K562 (cell line): ENCODE measurements at regions not wholly inside any gene's neighbourhood (a gene's known extent, or its start where the extent isn't known, plus 50 kb on each side); places are given as distances from the start of the nearest gene placed in this dataset.

Source experiments
- ATAC-seq: fragments of 200-7000 bp; cut with Tn5 transposase; 3 replicates; pipeline ENCODE4 v1.9.1; 2020; ENCODE audit warnings: moderate library complexity
- BruUV-seq: library from RNA; stranded (reverse); fragments of 400-500 nt; replicated peaks from 2 replicates; lab custom pipeline; 2021; lab: Mats Ljungman, UMichigan
- CTCF ChIA-PET: fragments of 300-600 bp; formaldehyde crosslinking; extraction: SDS; loops from one replicate; lab custom pipeline; 2021; ENCODE audit warnings: low intra/inter-chr PET ratio; lab: Yijun Ruan, JAX
- POLR2A ChIA-PET: fragments of 300-600, 350-650 bp; sonication (Branson Sonifier 250); formaldehyde crosslinking; extraction: SDS; loops from one replicate; lab custom pipeline; 2021; ENCODE audit warnings: antibody characterized with exemption, inconsistent platforms; lab: Yijun Ruan, JAX
- DNase-seq, 4 experiments: peaks; one replicate each; pipeline versions ENCODE4 v3.0.0 to v3.0.0-alpha.2; 2011 to 2018; ENCODE audit warnings: low spot score in 3 of 4, mixed read lengths in 3 of 4; ENCODE audit errors: extremely low read depth in 1 of 4
- FAIRE-seq: peaks from 2 replicates; lab custom pipeline; 2011; peaks lifted over from hg19 to GRCh38; lab: Jason Lieb, UNC
- H2AFZ ChIP-seq: 2 replicates; pipeline ENCODE4 v1.6.0; 2011; ENCODE audit warnings: low read depth, low read length, control low read depth, inconsistent platforms
- H3K27ac ChIP-seq: fragments of 200-600 bp; 3 replicates; pipeline ENCODE4 v1.8.0; 2011; ENCODE audit warnings: low read depth, mild to moderate bottlenecking, control low read depth, inconsistent platforms, low read length, moderate library complexity, mixed read lengths; ENCODE audit errors: extremely low read depth
- H3K27me3 ChIP-seq, 2 experiments: fragments of 300-600 bp in 1 of 2; 2 replicates in 1 of 2; 3 replicates in 1 of 2; pipeline versions ENCODE4 v1.6.0 to v1.8.0; 2011; ENCODE audit warnings: inconsistent platforms in 2 of 2, low read length in 2 of 2, mild to moderate bottlenecking in 1 of 2, mixed read lengths in 1 of 2, moderate library complexity in 1 of 2; ENCODE audit not compliant: control insufficient read depth in 2 of 2, insufficient read depth in 2 of 2
- H3K36me3 ChIP-seq: fragments of 300-600 bp; 3 replicates; pipeline ENCODE4 v1.8.0; 2011; ENCODE audit warnings: mild to moderate bottlenecking, low read length, inconsistent platforms; ENCODE audit not compliant: control insufficient read depth, insufficient read depth
- H3K4me1 ChIP-seq, 2 experiments: fragments of 200-600 bp in 1 of 2; replicated peaks in 1 of 2; 2 replicates in 1 of 2; 3 replicates in 1 of 2; pipeline versions ENCODE4 v1.5.1 to v1.8.0; 2011; ENCODE audit warnings: inconsistent platforms in 2 of 2, low read length in 2 of 2, mild to moderate bottlenecking in 1 of 2, mixed read lengths in 1 of 2, moderate library complexity in 1 of 2; ENCODE audit not compliant: control insufficient read depth in 2 of 2, insufficient read depth in 2 of 2
- H3K4me2 ChIP-seq: 2 replicates; pipeline ENCODE4 v1.6.1; 2011; ENCODE audit warnings: low read length, control low read depth, inconsistent platforms, mixed read lengths; ENCODE audit not compliant: insufficient read depth
- H3K4me3 ChIP-seq: fragments of 200-600 bp; sonication (generic), shearing (Covaris generic); 2 replicates; pipeline ENCODE4 v1.5.1; 2016; ENCODE audit warnings: control low read depth, inconsistent platforms
- H3K79me2 ChIP-seq: fragments of 200-600 bp; 3 replicates; pipeline ENCODE4 v1.8.0; 2011; ENCODE audit warnings: low read length, inconsistent platforms; ENCODE audit not compliant: control insufficient read depth, insufficient read depth
- H3K9ac ChIP-seq, 2 experiments: 2 replicates each; pipeline versions ENCODE4 v1.6.0 to v1.6.1; 2011; ENCODE audit warnings: low read depth in 2 of 2, low read length in 2 of 2, control low read depth in 1 of 2, inconsistent platforms in 1 of 2, mild to moderate bottlenecking in 1 of 2, mixed read lengths in 1 of 2; ENCODE audit not compliant: insufficient read depth in 1 of 2
- H3K9me1 ChIP-seq: one replicate; pipeline ENCODE4 v1.6.0; 2011; ENCODE audit warnings: inconsistent platforms, mild to moderate bottlenecking, low read length, moderate library complexity; ENCODE audit not compliant: control insufficient read depth, insufficient read depth
- H3K9me3 ChIP-seq: replicated peaks from 2 replicates; pipeline ENCODE4 v1.5.1; 2011; ENCODE audit warnings: low read depth, low read length, inconsistent platforms; ENCODE audit not compliant: control insufficient read depth, insufficient read depth
- H4K20me1 ChIP-seq: replicated peaks from 2 replicates; pipeline ENCODE4 v1.6.1; 2011; ENCODE audit warnings: low read length, inconsistent platforms, mixed read lengths; ENCODE audit not compliant: control insufficient read depth, insufficient read depth
- CBFB ChIP-seq: sonication (generic); formaldehyde crosslinking; IDR thresholded peaks from 2 replicates; pipeline ENCODE4 v1.4.0; 2020; ENCODE audit warnings: mild to moderate bottlenecking, missing genetic modification reagents
- FOS ChIP-seq: IDR thresholded peaks from 3 replicates; pipeline ENCODE4 v1.6.1; 2011; ENCODE audit not compliant: insufficient read length; ENCODE audit errors: extremely low read depth
- KLF10 ChIP-seq: fragments of 250-450 bp; sonication (Bioruptor Pico); IDR thresholded peaks from 2 replicates; pipeline ENCODE4 v1.6.1; 2021; ENCODE audit warnings: matching md5 sums
- MEF2D ChIP-seq: conservative IDR thresholded peaks from 2 replicates; pipeline ENCODE4 v1.6.1; 2016; ENCODE audit warnings: low read depth, missing genetic modification characterization, missing compliant biosample characterization
- NFIX ChIP-seq: fragments of 250-450 bp; sonication (Bioruptor Pico); IDR thresholded peaks from 2 replicates; pipeline ENCODE4 v1.4.0; 2020; ENCODE audit warnings: low read depth, mild to moderate bottlenecking, moderate library complexity
- PRMT5 ChIP-seq: sonication (generic); formaldehyde crosslinking; IDR thresholded peaks from 2 replicates; pipeline ENCODE4 v1.5.0; 2020; ENCODE audit warnings: missing genetic modification reagents
- PRPF4 ChIP-seq: fragments of 200-400 bp; formaldehyde crosslinking; IDR thresholded peaks from one replicate; pipeline ENCODE4 v1.6.1; 2017; ENCODE audit warnings: low read length, low read depth, mild to moderate bottlenecking; ENCODE audit not compliant: insufficient read depth, poor library complexity, severe bottlenecking
- PTRF ChIP-seq: fragments of 450-650 bp; IDR thresholded peaks from 2 replicates; pipeline ENCODE4 v1.6.1; 2016; ENCODE audit warnings: mild to moderate bottlenecking, missing genetic modification characterization, missing compliant biosample characterization
- ZNF3 ChIP-seq: fragments of 250-450 bp; sonication (Bioruptor Pico); IDR thresholded peaks from 2 replicates; pipeline ENCODE4 v1.5.0; 2021; ENCODE audit warnings: mild to moderate bottlenecking, moderate library complexity
- ZNF316 ChIP-seq: fragments of 450-650 bp; IDR thresholded peaks from 2 replicates; pipeline ENCODE4 v1.6.1; 2016
- WGBS: fragments of 100-300 bp; shearing (Covaris generic); methylation state at CpG from one replicate; pipeline ENCODE4 v1.1.6; 2016; ENCODE audit warnings: low coverage, mixed read lengths; ENCODE audit not compliant: insufficient coverage; ENCODE audit errors: missing lambda C conversion rate; 5-methylcytosine and 5-hydroxymethylcytosine counted together
- in situ Hi-C: fragments of 300-500 bp; cut with MboI; formaldehyde crosslinking; loops from 4 replicates; pipeline ENCODE4 v1.15.0; 2018; ENCODE audit warnings: inconsistent platforms, mixed read lengths
- intact Hi-C: fragments of 100-400 bp; cut with micrococcal nuclease; formaldehyde crosslinking; loops from 2 replicates; pipeline ENCODE4 v1.14.2; 2022
- TF ChIP-seq, protein P1 (sequence below): fragments of 450-650 bp; formaldehyde crosslinking; IDR thresholded peaks from 2 replicates; pipeline ENCODE4 v1.4.0; 2020; ENCODE audit warnings: mild to moderate bottlenecking, mixed read lengths
- TF ChIP-seq, protein P2 (sequence below): fragments of 450-650 bp; formaldehyde crosslinking; IDR thresholded peaks from 2 replicates; pipeline ENCODE4 v1.4.0; 2022; ENCODE audit warnings: mild to moderate bottlenecking, moderate library complexity
- TF ChIP-seq, protein P3 (sequence below): fragments of 450-650 bp; IDR thresholded peaks from 2 replicates; pipeline ENCODE4 v1.6.1; 2016; ENCODE audit warnings: mild to moderate bottlenecking

DNA sequence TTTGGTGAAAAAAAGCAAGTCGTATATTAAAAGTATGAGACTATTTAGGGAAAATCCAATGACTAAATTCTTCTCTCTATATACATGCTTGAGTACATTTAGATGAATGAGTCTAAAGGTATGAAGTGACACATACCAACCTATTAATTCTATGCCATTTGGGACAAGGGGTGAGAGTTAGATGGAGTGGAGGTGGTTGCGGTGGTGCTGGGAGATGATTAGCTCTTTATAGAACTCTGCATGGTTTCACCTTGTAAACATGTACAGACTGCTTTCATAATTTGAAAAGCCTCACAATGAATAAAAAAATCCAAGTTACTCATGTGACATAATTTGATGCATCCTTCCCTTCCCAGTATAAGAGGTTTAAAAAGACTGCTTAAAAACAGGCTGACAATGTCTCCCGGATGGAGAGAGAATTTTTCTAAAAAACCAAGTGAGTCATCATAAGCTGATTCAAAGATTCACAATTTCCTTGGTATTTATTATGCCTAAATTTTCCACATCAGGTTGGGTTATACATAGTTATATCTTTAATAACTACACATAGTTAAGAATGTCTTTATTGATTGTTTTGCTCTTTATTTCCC lies 572.8 kb downstream of the REEP3 start:
- in situ Hi-C loops (no loop called here), intact Hi-C loops (no loop called here)
- BruUV-seq = no TSS peak
- CTCF ChIA-PET = no interaction called here
- H3K9ac ChIP-seq = no peak overlapping the region
- no peak overlapping the region for H3K27ac ChIP-seq
- H3K79me2 ChIP-seq = no peaks in the 10 kb centered on the region
- DNase-seq (no peak), ATAC-seq (no peak), FAIRE-seq (no peak)
- no peak overlapping the region for H2AFZ ChIP-seq
- 0% methylated on average over 3 of the region's 3 CpGs for WGBS
- H3K9me3 ChIP-seq = no peaks in the 10 kb centered on the region
- H3K4me3 ChIP-seq = no peak overlapping the region
- POLR2A ChIA-PET = interaction anchor here (1.1 to 1.8 kb wide), 2 partner anchors 10 to 21 kb away, joined by 3 to 6 read pairs; no protein-coding TSS in a partner anchor
- no peaks in the 10 kb centered on the region for H3K36me3 ChIP-seq
- H3K4me2 ChIP-seq = no peak overlapping the region
- TF ChIP-seq PTRF (tag) (no peak), KLF10 (CRISPR knock-in tag) (no peak), PRPF4 (no peak), MEF2D (no peak), NFIX (CRISPR knock-in tag) (no peak)
- H3K27me3 ChIP-seq = no peaks in the 10 kb centered on the region
- H3K4me1 ChIP-seq = no peaks in the 10 kb centered on the region
- H3K9me1 ChIP-seq = no peaks in the 10 kb centered on the region
- H4K20me1 ChIP-seq = no peaks in the 10 kb centered on the region

DNA sequence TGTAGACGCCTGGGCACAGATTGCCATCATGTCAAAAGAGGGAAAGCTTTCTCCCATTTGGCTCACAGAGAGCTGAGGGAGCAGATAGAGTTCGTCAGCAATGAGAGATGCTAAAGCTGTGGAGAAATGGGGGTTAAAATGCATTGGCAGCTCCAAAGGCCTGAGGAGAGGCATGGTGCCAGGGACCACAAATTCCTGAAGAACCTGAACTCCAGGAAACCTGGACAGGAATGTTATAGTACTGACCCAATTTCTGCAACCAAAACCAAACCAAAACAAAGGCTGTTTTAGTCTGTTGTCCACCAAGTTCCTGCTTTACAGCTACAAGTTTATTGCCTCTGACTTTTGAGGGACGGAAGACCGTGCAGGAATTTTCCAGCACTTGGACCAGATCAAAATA lies 575.7 kb downstream of the REEP3 start:
- TF ChIP-seq, protein P1, sequence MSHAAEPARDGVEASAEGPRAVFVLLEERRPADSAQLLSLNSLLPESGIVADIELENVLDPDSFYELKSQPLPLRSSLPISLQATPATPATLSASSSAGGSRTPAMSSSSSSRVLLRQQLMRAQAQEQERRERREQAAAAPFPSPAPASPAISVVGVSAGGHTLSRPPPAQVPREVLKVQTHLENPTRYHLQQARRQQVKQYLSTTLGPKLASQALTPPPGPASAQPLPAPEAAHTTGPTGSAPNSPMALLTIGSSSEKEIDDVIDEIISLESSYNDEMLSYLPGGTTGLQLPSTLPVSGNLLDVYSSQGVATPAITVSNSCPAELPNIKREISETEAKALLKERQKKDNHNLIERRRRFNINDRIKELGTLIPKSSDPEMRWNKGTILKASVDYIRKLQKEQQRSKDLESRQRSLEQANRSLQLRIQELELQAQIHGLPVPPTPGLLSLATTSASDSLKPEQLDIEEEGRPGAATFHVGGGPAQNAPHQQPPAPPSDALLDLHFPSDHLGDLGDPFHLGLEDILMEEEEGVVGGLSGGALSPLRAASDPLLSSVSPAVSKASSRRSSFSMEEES (CRISPR knock-in tag) = no peak
- TF ChIP-seq ZNF3 (CRISPR knock-in tag) (no peak), PRMT5 (CRISPR knock-in tag) (no peak), CBFB (CRISPR knock-in tag) (no peak), ZNF316 (no peak), FOS (no peak)
- TF ChIP-seq, protein P2, sequence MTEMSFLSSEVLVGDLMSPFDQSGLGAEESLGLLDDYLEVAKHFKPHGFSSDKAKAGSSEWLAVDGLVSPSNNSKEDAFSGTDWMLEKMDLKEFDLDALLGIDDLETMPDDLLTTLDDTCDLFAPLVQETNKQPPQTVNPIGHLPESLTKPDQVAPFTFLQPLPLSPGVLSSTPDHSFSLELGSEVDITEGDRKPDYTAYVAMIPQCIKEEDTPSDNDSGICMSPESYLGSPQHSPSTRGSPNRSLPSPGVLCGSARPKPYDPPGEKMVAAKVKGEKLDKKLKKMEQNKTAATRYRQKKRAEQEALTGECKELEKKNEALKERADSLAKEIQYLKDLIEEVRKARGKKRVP (CRISPR knock-in tag) = no peak
- TF ChIP-seq, protein P3, sequence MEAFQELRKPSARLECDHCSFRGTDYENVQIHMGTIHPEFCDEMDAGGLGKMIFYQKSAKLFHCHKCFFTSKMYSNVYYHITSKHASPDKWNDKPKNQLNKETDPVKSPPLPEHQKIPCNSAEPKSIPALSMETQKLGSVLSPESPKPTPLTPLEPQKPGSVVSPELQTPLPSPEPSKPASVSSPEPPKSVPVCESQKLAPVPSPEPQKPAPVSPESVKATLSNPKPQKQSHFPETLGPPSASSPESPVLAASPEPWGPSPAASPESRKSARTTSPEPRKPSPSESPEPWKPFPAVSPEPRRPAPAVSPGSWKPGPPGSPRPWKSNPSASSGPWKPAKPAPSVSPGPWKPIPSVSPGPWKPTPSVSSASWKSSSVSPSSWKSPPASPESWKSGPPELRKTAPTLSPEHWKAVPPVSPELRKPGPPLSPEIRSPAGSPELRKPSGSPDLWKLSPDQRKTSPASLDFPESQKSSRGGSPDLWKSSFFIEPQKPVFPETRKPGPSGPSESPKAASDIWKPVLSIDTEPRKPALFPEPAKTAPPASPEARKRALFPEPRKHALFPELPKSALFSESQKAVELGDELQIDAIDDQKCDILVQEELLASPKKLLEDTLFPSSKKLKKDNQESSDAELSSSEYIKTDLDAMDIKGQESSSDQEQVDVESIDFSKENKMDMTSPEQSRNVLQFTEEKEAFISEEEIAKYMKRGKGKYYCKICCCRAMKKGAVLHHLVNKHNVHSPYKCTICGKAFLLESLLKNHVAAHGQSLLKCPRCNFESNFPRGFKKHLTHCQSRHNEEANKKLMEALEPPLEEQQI = no peak
- ChIA-PET CTCF (no interaction called here), POLR2A (no interaction called here)
- ATAC-seq (no peak), FAIRE-seq (no peak), DNase-seq (no peak)
- no peaks in the 10 kb centered on the region for H4K20me1 ChIP-seq
- H3K27ac ChIP-seq = no peak overlapping the region
- H3K36me3 ChIP-seq = no peaks in the 10 kb centered on the region
- H3K27me3 ChIP-seq = no peaks in the 10 kb centered on the region; a peak in 1 of 5 replicates
- no peaks in the 10 kb centered on the region for H3K9me3 ChIP-seq
- WGBS = 1% methylated on average over 4 of the region's 4 CpGs
- no TSS peak for BruUV-seq
- no peak overlapping the region for H2AFZ ChIP-seq
- no peaks in the 10 kb centered on the region for H3K9me1 ChIP-seq
- in situ Hi-C loops = no loop called here
- H3K9ac ChIP-seq = no peak overlapping the region
- H3K4me1 ChIP-seq = no peaks in the 10 kb centered on the region
- no peaks in the 10 kb centered on the region for H3K79me2 ChIP-seq
- no peak overlapping the region for H3K4me2 ChIP-seq
- intact Hi-C loops = no loop called here
- H3K4me3 ChIP-seq = no peak overlapping the region
